Lung (tissue), 11 donors: ENCODE measurements at regions not wholly inside any gene's neighbourhood (a gene's known extent, or its start where the extent isn't known, plus 50 kb on each side); places are given as distances from the start of the nearest gene placed in this dataset.

ENCODE experiments used
- ATAC-seq: fragments of 200-7000 bp; cut with Tn5 transposase; one replicate; pipeline ENCODE4 v1.9.1; 2020; ENCODE audit warnings: moderate number of reproducible peaks; ENCODE audit not compliant: insufficient read depth, low FRiP score
- DNase-seq, 3 donors: peaks; one replicate each; pipeline ENCODE4 v3.0.0-alpha.2; 2013 to 2017
- H3K27ac ChIP-seq, 2 donors: one replicate each; pipeline ENCODE4 v1.5.1; 2013; ENCODE audit warnings: mild to moderate bottlenecking in 2 of 2, moderate library complexity in 2 of 2, control low read depth in 1 of 2, inconsistent platforms in 1 of 2, low read depth in 1 of 2, low read length in 1 of 2
- H3K27me3 ChIP-seq, 3 donors: one replicate each; pipeline ENCODE4 v1.5.1; 2013; ENCODE audit warnings: low read length in 2 of 3; ENCODE audit not compliant: control insufficient read depth in 3 of 3, insufficient read depth in 3 of 3
- H3K36me3 ChIP-seq, 4 donors: one replicate each; pipeline ENCODE4 v1.5.1; 2013; ENCODE audit warnings: low read length in 4 of 4, mild to moderate bottlenecking in 1 of 4, moderate library complexity in 1 of 4; ENCODE audit not compliant: control insufficient read depth in 4 of 4, insufficient read depth in 4 of 4
- H3K4me1 ChIP-seq, 5 donors: one replicate each; pipeline ENCODE4 v1.5.1; 2013; ENCODE audit warnings: low read length in 5 of 5, mild to moderate bottlenecking in 2 of 5, moderate library complexity in 1 of 5; ENCODE audit not compliant: control insufficient read depth in 5 of 5, insufficient read depth in 5 of 5
- H3K4me3 ChIP-seq: one replicate; pipeline ENCODE4 v1.5.1; 2013; ENCODE audit warnings: mild to moderate bottlenecking, control low read depth, moderate library complexity
- H3K9ac ChIP-seq, 2 donors: one replicate each; pipeline ENCODE4 v1.5.1; 2013; ENCODE audit warnings: low read length in 2 of 2, control low read depth in 1 of 2; ENCODE audit not compliant: insufficient read depth in 1 of 2
- H3K9me3 ChIP-seq, 4 donors: one replicate each; pipeline ENCODE4 v1.5.1; 2013; ENCODE audit warnings: low read length in 3 of 4, mild to moderate bottlenecking in 1 of 4, moderate library complexity in 1 of 4; ENCODE audit not compliant: control insufficient read depth in 4 of 4, insufficient read depth in 3 of 4
- CTCF ChIP-seq: IDR thresholded peaks from 2 replicates; pipeline ENCODE4 v1.5.1; 2012; ENCODE audit warnings: mild to moderate bottlenecking; ENCODE audit errors: control extremely low read depth, extremely low read depth
- WGBS, 2 donors: extraction: QIAGEN DNeasy Blood & Tissue Kit; methylation state at CpG; one replicate each; pipeline ENCODE4 v1.1.7; 2013; 5-methylcytosine and 5-hydroxymethylcytosine counted together
- donor health status: control.
- donor health status: control.
- donor health status: Bipolar disorder and iron deficiency.
- donor health status: healthy.
- donor health status: DM: yes; HTN: yes; CAD: no.

DNA sequence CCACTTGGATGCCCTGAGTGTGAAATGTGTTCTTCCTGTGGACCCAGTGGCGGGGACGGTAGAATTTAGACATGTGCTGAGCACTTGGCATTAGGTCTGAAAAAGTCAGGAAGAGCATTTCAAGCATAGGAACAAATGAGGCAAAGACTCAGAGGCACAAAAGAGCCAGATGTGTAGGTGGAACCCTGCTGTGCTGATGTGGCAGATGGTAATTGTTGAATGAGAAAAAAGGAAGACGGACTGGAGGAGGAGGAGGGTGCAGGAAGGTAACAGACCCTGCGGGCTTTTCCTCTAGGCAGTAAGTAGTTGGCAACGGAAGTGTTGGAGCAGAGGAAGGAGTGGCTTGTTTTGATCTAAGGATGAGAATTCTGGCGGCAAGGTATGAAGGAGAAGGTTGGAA, 985.8 kb downstream of the TBC1D22A start:
- ATAC-seq, result no peak
- Histone ChIP-seq H3K36me3 (no peaks in the 10 kb centered on the region), H3K9me3 (no peaks in the 10 kb centered on the region), H3K9ac (no peak overlapping the region), H3K4me1 (no peaks in the 10 kb centered on the region), H3K4me3 (no peak overlapping the region), H3K27ac (no peak overlapping the region), H3K27me3 (no peaks in the 10 kb centered on the region)
- TF ChIP-seq CTCF, result no peak
- 40 to 48% methylated on average over 6 of the region's 6 CpGs for whole genome bisulfite sequencing, 2 donors
- no peak for DNase-seq

GRCh38 chr22:47740109-47740805, 977.8 kb downstream of the TBC1D22A start:
- ATAC-seq, result no peak
- H3K9me3 ChIP-seq, result no peaks in the 10 kb centered on the region
- 86 to 88% methylated on average over 10 of the region's 10 CpGs for WGBS, 2 donors

DNA sequence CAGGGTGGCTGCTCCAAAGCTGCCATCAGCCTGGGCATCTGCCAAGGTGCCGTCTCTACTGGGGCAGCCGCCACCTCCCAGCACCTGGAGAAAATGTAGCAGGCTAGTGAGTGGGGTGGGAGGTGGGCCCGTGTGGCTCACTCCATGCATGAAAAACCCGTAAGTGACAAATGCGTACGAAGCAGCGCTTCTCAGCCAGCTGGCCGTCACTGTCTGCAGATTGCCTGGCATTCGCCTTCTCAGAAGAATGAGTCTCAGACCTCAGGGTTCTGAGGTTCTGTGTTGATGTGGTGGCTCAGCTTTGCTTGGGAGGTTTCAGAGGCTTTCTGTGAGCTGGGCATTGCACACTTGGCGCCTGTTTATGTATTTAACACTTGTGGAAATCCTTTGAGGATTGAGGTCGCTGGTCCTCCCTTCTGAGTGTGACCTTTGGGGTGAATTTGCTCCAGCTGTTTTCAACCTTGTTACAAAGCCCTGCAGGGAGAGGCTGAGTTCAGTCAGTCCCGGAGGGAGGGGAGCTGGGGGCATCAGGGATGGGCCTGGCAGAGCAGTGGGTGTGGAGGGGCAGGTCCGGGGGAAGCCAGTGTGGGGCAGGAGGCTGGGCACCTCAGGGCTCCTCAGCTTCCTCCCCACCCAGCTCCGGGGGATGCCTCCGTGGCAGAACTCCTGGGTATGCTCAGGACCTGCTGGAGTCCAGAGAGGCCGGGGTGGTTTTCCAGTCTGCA, 977.0 kb downstream of the TBC1D22A start:
- no peak for ATAC-seq
- no peaks in the 10 kb centered on the region for H3K4me1 ChIP-seq
- no peaks in the 10 kb centered on the region for H3K36me3 ChIP-seq
- WGBS, 2 donors, result 65 to 83% methylated on average over 15 to 16 of the region's 16 CpGs
- H3K9me3 ChIP-seq, result no peaks in the 10 kb centered on the region
- DNase-seq, result no peak
- H3K4me3 ChIP-seq, result no peak overlapping the region
- H3K9ac ChIP-seq, result no peak overlapping the region
- no peaks in the 10 kb centered on the region for H3K27me3 ChIP-seq
- no peak for TF ChIP-seq CTCF
- H3K27ac ChIP-seq, result no peak overlapping the region

More at GRCh38 chr22:47740109-47740805, 977.8 kb downstream of the TBC1D22A start:
- Histone ChIP-seq H3K4me1 (no peaks in the 10 kb centered on the region), H3K27ac (no peak overlapping the region), H3K27me3 (no peaks in the 10 kb centered on the region), H3K4me3 (no peak overlapping the region), H3K9ac (no peak overlapping the region), H3K36me3 (no peaks in the 10 kb centered on the region)
- no peak for TF ChIP-seq CTCF
- no peak for DNase-seq
